Rectal smooth muscle tissue (tissue), 1 donor: ENCODE measurements at regions not wholly inside any gene's neighbourhood (a gene's known extent, or its start where the extent isn't known, plus 50 kb on each side); places are given as distances from the start of the nearest gene placed in this dataset.
"Not testable (repeated sequence)": the region's sequence is repeated elsewhere in the genome, so short reads cannot be mapped to it uniquely, and the experiment has no call there.

Experiments
- H3K27ac ChIP-seq: one replicate; pipeline ENCODE4 v1.7.0; 2013; ENCODE audit warnings: low read depth, low read length, inconsistent platforms
- H3K27me3 ChIP-seq: one replicate; pipeline ENCODE4 v1.7.0; 2013; ENCODE audit warnings: low read length; ENCODE audit not compliant: control insufficient read depth, insufficient read depth
- H3K36me3 ChIP-seq: one replicate; pipeline ENCODE4 v1.7.0; 2013; ENCODE audit warnings: low read length; ENCODE audit not compliant: control insufficient read depth, insufficient read depth
- H3K4me1 ChIP-seq: one replicate; pipeline ENCODE4 v1.7.0; 2013; ENCODE audit warnings: low read length; ENCODE audit not compliant: control insufficient read depth, insufficient read depth
- H3K4me3 ChIP-seq: one replicate; pipeline ENCODE4 v1.7.0; 2013; ENCODE audit warnings: low read length
- H3K9ac ChIP-seq: one replicate; pipeline ENCODE4 v1.7.0; 2013; ENCODE audit warnings: low read length

- Histone ChIP-seq H3K27me3 (no peaks in the 10 kb centered on the region), H3K36me3 (no peaks in the 10 kb centered on the region), H3K27ac (no peak overlapping the region), H3K9ac (no peak overlapping the region), H3K4me1 (no peaks in the 10 kb centered on the region), H3K4me3 (no peak overlapping the region)
Observed at GRCh38 chr9:11577522-11577921, 964.7 kb upstream of the PTPRD start.

DNA sequence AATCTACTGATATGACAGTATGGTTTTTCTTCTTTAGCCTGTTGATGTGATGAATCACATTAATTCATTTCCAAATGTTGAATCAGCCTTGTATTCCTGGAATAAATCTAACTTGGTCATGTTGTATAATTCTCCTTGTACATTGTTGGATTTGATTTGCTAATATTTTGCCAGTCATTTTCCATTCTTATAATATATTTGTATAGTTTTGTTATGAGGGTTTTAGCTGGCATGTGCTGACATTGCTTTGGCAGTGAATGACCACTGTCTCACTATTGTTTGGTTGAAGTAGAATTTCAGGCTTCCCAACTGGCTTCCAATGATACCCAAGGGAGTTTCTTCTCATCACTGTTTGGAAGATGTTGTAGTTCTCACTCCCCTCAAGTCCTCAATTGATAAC, 983.0 kb upstream of the PTPRD start:
- Histone ChIP-seq H3K4me3 (no peak overlapping the region), H3K4me1 (no peaks in the 10 kb centered on the region), H3K36me3 (no peaks in the 10 kb centered on the region), H3K27ac (no peak overlapping the region), H3K9ac (no peak overlapping the region), H3K27me3 (no peaks in the 10 kb centered on the region)

GRCh38 chr9:11618241-11618805, 1005.5 kb upstream of the PTPRD start:
- H3K4me3 ChIP-seq = no peak overlapping the region
- no peaks in the 10 kb centered on the region for H3K4me1 ChIP-seq
- no peak overlapping the region for H3K27ac ChIP-seq
- no peaks in the 10 kb centered on the region for H3K36me3 ChIP-seq
- no peak overlapping the region for H3K9ac ChIP-seq
- H3K27me3 ChIP-seq = no peaks in the 10 kb centered on the region

- H3K36me3 ChIP-seq = no peaks in the 10 kb centered on the region
- H3K4me1 ChIP-seq = no peaks in the 10 kb centered on the region
- H3K9ac ChIP-seq = no peak overlapping the region
Observed at GRCh38 chr9:11632691-11633090, 1019.9 kb upstream of the PTPRD start.

DNA sequence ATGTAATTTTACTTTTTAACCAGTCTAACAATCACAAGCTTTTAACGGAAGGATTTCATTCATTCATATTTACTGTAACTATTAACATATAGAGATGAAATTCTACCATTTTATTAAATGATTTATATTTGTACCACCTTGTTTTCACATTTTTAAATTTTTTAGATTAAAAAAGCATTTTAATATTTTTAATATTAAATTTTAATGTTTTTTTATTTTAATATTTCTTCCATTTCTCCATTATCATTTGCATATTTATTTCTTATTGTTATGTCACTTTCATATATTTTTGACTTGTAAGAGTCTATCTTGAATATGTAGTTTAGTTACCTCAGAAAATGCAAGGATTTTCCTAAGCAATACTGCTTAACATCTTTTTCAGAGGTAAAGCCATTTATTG, 1034.0 kb upstream of the PTPRD start:
- Histone ChIP-seq H3K36me3 (no peaks in the 10 kb centered on the region), H3K9ac (no peak overlapping the region), H3K27ac (no peak overlapping the region), H3K4me3 (no peak overlapping the region), H3K27me3 (no peaks in the 10 kb centered on the region), H3K4me1 (no peaks in the 10 kb centered on the region)

More at GRCh38 chr9:11632691-11633090, 1019.9 kb upstream of the PTPRD start:
- no peak overlapping the region for H3K27ac ChIP-seq
- no peak overlapping the region for H3K4me3 ChIP-seq
- H3K27me3 ChIP-seq = no peaks in the 10 kb centered on the region

- no peaks in the 10 kb centered on the region for H3K4me1 ChIP-seq
- no peak overlapping the region for H3K4me3 ChIP-seq
- H3K27ac ChIP-seq = no peak overlapping the region
- no peaks in the 10 kb centered on the region for H3K27me3 ChIP-seq
- no peak overlapping the region for H3K9ac ChIP-seq
- H3K36me3 ChIP-seq = no peaks in the 10 kb centered on the region
Observed at GRCh38 chr9:11653867-11654266, 1039.3 kb upstream of the TYRP1 start.

- H3K36me3 ChIP-seq = no peaks in the 10 kb centered on the region
Observed at GRCh38 chr9:11663913-11664312, 1029.3 kb upstream of the TYRP1 start.

GRCh38 chr9:11676821-11677220, 1016.4 kb upstream of the TYRP1 start:
- Histone ChIP-seq H3K4me3 (no peak overlapping the region), H3K4me1 (no peaks in the 10 kb centered on the region), H3K27ac (no peak overlapping the region), H3K36me3 (no peaks in the 10 kb centered on the region), H3K9ac (no peak overlapping the region), H3K27me3 (no peaks in the 10 kb centered on the region)

More at GRCh38 chr9:11663913-11664312, 1029.3 kb upstream of the TYRP1 start:
- Histone ChIP-seq H3K4me3 (no peak overlapping the region), H3K9ac (no peak overlapping the region), H3K27ac (no peak overlapping the region), H3K27me3 (no peaks in the 10 kb centered on the region), H3K4me1 (no peaks in the 10 kb centered on the region)

- Histone ChIP-seq H3K4me1 (no peaks in the 10 kb centered on the region), H3K27ac (no peak overlapping the region), H3K9ac (no peak overlapping the region)
Observed at GRCh38 chr9:11686733-11687132, 1006.5 kb upstream of the TYRP1 start.

GRCh38 chr9:11697126-11697525, 996.1 kb upstream of the TYRP1 start:
- no peaks in the 10 kb centered on the region for H3K27me3 ChIP-seq
- H3K4me1 ChIP-seq = no peaks in the 10 kb centered on the region
- H3K27ac ChIP-seq = no peak overlapping the region
- H3K36me3 ChIP-seq = no peaks in the 10 kb centered on the region
- H3K4me3 ChIP-seq = no peak overlapping the region
- no peak overlapping the region for H3K9ac ChIP-seq

More at GRCh38 chr9:11686733-11687132, 1006.5 kb upstream of the TYRP1 start:
- Histone ChIP-seq H3K36me3 (no peaks in the 10 kb centered on the region), H3K4me3 (no peak overlapping the region), H3K27me3 (no peaks in the 10 kb centered on the region)

DNA sequence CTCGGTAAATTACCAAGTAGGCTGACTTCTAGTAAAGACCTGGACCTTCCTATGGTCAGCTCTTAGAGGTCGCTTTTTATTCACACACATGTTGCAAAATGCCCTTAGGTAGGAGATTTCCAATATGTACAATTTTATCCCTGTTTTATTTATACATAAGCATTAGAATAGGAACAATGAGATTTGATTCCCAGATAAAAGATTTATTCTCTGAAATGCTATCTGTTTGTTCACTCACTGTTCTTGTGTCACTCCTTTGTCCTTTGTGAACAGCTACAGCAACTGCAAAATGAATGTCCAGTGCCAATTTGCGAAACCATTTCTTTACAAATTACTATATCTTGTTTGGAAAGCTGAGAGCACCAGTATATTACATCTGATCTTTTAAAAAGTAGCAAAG, 991.5 kb upstream of the TYRP1 start:
- no peak overlapping the region for H3K4me3 ChIP-seq
- H3K9ac ChIP-seq = no peak overlapping the region
- no peaks in the 10 kb centered on the region for H3K4me1 ChIP-seq
- no peaks in the 10 kb centered on the region for H3K36me3 ChIP-seq
- no peaks in the 10 kb centered on the region for H3K27me3 ChIP-seq
- H3K27ac ChIP-seq = no peak overlapping the region

DNA sequence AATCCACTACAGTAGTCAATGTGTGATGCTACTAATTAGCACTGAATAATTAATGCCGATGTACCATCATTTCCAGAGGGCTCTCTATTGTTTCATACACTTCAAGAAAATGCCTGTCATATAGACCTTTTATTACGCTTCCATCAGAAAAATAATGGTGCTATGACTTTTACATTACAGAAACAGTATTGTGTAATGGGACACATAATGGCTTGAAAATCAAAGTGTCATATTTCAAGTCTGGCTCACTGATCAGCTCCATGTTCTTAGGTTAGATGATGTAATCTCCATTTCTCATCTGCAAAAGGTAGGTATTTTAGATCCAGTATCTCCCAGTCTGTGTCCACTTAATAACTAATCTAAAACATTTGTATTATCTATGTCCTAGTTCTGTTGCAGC, 990.6 kb upstream of the TYRP1 start:
- H3K9ac ChIP-seq = no peak overlapping the region
- no peaks in the 10 kb centered on the region for H3K36me3 ChIP-seq
- no peak overlapping the region for H3K27ac ChIP-seq
- no peaks in the 10 kb centered on the region for H3K4me1 ChIP-seq
- no peaks in the 10 kb centered on the region for H3K27me3 ChIP-seq
- H3K4me3 ChIP-seq = no peak overlapping the region

DNA sequence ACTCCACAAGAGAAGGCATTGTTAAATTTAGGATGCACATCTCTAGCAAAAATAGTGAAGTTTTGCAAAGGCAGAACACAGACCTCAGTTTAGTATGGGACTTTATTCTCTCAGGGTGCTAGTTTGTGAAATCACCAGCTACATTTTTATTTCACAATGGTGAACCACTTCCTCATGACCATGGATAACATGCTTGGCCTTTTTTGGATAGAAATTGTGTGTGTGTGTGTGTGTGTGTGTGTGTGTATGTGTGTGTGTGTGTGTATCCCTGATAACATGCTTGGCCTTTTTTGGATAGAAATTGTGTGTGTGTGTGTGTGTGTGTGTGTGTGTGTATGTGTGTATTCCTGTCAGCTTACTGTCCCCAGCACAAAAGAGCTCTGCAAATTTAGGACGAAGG, 989.0 kb upstream of the TYRP1 start:
- not testable (repeated sequence) for H3K4me1 ChIP-seq, H3K4me3 ChIP-seq, H3K36me3 ChIP-seq, H3K27ac ChIP-seq, H3K27me3 ChIP-seq, H3K9ac ChIP-seq
